HG03378 (cell line): ENCODE measurements at regions not wholly inside any gene's neighbourhood (a gene's known extent, or its start where the extent isn't known, plus 50 kb on each side); places are given as distances from the start of the nearest gene placed in this dataset.

Source experiments
- ATAC-seq: cut with Tn5 transposase; IDR thresholded peaks from one replicate; pipeline ENCODE4 v1.9.1; 2021; ENCODE audit warnings: mild to moderate bottlenecking, moderate library complexity; ENCODE audit not compliant: unreplicated experiment

DNA sequence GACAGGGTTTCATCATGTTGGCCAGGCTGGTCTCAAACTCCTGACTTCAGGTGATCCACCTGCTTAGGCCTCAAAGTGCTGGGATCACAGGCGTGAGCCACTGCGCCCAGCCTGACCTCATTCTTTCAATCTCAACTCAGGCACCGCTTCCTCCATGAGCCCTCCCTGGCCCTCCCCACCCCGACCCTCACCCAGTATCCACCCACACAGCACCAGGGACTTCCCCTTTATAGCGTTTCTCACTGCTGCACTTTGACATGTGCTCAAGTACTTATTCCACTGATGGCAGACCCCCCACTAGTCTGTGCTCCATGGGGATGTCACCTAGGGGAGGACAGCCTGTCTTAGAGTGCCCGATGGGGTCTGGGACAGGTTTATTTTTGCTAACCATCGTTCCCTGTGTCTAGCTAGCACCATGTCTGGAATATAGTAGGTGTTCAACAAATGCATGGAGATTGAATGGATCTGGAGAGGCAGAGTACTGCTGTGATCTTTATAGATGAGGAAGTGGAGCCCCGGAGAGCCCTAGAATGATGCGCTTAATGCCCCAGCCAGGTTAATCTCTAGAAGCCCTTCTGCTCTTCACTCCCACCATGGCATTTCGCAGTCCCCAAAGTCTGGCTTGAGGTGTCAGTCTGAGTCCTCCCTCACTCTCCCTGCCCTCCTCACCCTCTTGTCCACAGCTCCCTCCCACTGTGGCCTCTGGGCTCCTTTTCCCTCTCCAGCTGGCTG is 258.8 kb downstream of the RPS24 start:
- ATAC-seq, result no peak

DNA sequence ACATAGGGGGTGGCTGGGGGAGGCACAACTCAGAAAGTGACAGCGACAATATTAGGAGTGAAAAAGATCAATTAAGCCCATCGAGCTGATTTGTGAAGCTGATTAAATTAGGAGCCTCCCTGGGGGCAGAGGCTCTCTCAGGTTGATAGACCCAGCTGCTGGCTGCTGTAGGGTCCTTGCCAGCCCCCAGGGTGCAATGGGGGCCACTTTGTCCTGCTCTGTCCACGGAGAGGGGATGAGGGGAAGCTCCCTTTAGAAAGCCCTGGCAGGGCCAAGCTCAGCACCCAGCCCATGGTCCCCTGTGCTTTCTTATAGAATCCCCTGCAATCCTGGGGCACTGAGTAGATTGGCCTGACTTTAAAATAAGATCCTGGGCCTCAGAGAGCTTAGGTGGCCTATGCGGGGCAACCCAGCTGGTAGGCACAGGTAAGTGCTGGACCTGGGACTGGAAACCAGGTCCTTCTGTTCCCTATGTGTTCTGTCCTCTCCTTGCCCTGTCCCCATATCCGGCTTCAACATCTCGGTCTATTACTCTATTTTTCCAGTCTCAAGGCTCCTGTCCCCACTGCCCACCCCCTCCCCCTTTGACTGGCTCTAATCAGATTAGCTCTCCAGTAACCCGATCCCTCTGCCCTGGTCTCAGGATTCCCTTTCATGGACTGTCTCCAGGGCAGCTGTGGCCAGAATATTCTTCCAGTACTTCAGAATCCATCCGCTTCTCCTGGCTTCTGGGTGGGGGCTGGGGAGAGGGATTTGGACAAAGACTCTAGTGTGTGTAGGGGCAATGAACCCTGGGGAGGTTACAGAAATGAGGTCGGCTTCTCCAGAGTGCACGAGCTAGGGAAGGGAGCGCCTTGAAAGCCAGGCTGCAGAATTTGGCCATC is 259.6 kb downstream of the RPS24 start:
- no peak for ATAC-seq

DNA sequence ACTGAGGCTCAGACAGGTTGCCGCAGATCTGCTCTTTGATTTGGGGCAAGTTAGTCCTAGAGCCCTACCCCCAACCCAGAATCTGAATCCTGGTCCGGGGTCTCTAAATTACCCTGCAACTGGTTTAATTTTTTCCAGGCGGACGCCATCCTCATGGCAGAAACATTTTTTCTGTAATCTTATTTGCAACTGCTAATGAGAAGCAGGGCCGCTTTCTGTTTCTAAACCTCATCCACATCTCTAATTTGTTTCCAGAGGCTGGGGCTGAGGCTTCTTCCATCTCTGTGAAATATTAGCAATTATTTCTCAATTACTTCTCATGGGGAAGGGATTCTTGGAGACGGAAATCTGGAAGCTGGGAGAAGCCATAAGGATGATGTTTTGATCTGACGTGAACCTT is 261.6 kb downstream of the RPS24 start:
- no peak for ATAC-seq

DNA sequence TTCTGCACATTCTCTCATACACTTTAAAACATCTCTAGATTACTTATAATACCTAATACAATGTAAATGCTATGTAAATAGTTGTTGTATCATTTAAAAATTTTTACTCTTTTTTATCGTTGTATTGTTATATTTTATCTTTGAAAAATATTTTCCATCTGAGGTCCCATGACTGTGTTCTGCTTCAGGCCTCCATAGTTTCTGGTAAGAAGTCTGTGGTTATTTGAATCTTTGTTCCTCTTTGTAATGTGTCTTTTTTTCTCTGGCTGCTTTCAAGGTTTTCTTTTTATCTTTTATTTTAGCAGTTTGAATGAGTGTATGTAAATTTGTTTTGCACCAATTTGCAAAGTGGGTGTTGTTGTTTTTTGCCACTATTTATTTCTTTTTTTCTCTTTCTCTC is 263.1 kb downstream of the RPS24 start:
- ATAC-seq, result no peak

DNA sequence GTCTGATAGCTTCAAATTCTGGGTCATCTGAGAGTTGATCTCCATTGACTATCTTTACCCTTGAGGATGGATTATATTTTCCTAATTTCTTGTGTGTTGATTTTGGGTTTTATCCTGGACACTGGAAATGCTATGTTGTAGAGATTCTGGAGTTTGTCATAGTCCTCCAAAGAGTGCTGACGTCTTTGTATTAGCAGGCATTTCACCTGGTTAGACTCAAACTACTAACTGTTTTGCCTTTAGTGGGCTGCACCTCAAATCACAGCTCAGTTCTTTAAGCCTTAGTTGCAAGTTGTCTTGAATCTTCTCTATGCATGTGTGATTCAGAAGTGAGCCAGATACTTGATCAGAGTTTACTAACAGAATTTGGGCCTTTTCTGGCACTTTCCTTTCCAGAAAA is 264.3 kb downstream of the RPS24 start:
- no peak for ATAC-seq

DNA sequence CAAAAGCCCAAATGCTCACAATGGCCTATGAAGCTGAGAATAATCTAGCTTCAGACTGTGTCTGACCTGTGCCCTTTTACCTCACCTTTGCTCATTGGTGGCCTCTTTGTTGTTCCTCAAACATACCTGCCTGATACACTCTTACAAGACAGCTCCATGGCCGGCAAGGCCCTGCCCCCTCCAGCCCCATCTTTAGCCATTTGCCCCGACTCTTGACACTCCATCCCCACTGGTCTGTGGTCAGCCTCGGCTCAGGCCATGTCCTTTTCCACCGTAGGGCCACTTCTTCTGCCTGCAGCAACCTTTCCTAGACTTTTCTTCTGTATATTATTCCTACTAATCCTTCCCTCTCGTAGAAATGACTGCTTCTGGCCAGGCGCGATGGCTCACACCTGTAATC is 265.2 kb downstream of the RPS24 start:
- ATAC-seq, result no peak

DNA sequence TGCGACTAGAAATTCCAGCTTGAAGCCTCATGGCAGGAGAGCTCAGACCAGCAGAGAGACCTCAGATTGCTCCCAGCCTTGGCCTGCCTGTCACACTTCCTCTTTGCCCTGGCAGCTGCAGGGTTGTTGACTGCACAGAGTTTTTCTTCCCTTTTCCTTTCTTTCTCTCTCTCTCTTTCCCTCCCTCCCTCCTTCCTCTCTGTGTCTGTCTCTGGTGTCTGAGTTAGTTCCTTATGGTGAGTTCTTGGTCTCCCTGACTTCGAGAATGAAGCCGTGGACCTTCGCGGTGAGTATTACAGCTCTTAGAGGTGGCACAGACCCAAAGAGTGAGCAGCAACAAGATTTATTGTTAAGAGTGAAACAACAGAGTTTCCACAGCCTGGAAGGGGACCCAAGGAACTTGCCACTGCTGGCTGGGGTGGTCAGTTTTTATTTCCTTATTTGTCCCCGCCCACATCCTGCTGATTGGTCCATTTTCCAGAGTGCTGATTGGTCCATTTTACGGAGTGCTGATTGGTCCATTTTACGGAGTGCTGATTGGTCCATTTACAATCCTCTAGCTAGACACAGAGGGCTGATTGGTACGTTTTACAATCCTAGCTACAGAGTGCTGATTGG is 266.3 kb downstream of the RPS24 start:
- ATAC-seq, result no peak

DNA sequence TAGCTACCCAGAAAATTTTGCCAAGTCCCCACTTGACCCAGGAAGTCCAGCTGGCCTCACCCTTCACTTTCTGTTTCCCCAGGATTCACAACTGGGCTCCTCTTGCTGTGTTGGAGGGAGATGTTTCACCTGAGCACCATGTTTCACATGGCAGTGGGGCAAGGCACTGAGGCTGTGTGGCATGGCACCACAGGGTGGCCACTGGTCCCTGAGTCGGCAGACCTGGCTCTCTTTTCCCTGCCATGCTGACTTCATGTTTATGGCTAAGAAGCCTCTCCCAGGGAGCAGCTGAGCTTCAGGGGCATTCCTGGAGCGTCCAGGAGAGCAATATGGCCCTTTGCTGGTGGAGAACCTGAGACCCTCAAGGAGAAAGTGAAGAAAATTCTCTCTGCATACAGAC is 266.9 kb downstream of the RPS24 start:
- no peak for ATAC-seq

DNA sequence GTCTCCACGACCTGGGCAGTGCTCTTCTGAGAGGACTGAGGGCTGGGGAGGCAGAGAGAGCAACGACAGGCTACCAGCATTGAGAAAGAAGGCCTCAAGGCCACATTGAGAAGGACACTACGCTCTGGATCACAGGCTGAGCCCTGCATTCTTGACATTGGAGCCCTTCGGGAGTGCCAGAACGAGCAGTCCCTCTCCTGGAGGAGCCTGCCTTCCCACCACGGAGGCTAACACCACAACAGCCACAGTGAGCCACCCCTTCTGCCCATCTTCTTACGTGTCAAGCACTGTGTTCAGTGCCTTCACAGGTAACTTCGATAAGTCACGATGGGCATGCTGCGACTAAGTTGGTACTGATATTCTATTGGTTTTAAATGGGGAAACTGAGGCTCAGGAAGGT is 267.8 kb downstream of the RPS24 start:
- ATAC-seq, result no peak

DNA sequence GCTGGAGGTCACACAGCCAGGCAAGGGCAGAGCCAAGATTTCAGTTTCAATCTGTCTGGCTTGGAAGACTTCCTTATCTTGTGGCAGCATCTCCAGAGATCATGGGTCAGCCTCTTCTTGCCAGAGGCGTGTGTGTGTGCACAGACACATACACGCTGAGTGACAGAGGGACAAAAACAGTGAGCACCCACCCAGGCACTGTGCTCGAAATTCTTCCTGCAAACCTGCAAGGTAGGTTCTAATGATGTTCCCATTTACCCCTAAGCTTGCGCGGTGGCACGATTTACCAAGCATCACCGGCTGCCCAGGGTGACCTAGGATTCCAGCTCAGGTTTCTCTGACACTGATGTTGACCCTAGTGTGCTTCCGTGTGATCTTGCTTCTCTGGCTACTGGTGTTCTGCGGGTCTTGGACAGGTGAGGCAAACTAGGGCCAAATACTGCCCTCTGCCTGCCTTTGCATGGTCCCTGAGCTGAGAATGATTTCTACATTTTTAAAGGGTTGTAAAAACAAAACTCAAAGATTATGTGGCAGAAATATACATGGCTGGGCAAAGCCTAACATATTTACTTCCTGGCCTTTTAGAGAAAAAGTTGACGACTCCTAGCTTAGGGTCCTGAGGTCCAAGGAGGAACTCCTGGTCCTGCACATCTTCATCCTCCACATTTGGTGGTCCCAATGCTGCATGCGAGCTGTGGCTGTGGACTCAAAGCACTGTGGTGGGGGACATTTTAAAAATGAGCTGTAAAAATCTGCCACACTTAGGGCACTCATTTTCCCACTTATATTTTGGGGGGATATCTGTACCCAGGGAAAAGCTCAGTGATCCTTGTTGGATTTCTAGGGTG is 268.5 kb downstream of the RPS24 start:
- ATAC-seq, result no peak

DNA sequence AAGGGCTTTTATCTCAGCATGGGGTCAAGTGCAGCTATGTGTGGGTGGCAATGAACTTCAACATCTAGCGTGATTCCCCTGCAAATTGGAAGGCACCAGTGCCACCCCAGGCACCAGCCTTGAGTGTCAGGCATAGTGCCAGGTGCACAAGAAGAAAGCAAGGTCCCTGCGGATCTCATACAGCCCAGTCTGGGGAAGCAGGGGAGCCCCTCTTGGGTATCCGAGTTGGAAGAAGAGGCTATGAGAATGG is 269.0 kb downstream of the RPS24 start:
- no peak for ATAC-seq

DNA sequence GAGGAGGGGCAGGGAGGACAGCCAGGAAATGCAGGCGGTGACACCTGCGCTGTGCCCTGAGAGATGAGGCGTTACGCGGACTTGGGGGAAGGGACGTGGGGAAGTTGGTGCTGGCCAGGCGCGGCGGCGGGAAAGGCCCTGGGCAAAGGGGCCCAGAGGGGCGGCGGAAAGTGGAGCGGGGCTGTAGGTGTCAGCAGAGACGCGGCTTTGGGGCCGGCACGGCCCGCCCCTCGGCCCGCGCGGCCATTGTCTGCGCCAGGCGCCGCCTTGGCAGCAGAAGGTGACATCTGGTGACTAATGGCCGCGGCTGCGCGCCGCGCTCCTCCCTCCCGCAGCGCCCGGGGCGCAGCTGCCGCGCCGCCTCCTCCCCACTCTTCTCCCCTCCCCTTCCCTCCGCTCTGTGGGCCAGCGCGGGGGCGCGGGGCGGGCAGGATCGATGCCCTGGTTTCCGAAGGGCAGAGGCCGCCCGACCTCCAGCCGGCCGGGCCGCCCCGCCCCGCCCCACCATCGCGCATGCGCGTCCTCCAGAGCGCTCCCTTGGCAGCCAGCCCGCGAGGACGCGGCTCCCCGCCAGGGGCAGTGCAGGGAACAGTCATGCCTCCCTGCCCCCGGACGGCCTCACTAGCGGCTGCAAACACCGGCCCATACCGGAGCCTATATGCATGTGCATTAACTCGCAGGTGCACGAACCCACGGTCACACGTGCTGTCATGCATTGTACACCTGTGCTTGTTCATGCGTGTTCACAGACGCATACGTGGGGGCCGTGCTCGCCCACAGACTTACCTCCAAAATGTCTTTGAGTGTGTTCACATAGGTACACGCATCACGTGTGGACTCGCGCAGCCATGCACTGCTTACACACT is 269.6 kb downstream of the RPS24 start:
- ATAC-seq, result peak; percentile 75

DNA sequence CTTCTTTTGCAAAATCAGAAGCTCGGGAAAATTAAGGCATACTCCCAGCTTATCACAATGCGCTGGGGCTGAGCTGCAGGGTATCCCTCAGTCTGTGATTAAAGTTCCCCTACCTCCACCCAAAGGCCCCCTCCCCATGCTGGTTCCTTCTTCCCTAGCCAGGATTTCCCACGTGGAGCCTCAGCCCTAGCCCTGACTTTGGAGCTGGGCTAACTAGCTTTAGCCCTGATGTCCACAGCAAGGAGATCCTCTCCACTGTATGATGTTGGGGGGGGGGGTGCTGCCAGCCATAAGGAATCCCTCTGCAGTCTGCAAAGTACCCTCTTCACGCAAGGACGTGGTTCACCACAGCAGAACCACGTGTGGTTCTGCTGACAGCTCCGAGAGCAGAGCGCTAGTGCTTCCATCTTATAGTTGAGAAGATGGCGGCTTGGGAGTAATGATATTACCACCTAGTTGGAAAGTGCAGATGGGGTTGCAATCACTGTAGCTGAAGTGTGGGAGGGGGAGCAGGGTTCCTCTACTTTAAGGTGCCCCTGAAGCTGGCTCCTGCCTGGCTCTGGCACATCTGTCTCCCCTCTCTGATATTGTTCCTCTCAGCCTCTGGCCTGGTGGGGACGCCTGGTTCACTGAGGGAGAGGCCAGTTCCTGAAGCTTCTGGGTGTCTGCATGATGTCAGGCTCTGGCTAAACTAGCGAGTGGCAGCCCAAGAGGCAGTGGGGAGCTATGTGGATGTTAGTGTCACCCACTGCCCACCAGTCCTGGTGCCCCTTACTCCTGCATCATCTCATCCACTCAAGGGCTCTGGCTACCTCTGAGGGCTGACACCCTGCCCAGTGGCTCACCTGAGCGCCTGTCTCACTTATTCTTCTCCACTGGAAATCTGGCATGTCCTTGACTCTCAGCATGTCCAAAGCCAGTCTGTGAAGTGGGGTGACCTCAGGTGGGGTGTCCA is 270.7 kb downstream of the RPS24 start:
- no peak for ATAC-seq

DNA sequence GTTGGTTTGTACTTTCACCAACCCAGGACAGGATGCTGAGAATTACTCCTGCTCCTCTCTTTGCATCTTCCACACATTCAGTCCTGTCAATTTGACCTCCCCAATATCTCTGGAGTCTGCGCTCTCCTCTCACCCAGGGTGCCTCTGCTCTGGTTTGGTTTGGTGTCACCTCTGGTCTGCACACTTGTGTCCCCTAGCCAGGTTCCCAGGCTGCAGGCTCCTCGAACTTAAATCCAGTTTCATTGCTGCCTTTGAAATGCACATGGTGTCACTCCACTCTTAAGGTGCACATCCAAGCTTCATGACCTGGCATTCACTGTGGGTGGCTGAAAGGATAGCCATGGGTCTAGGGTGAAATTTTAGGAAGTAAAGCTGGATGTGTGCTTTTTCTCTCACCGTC is 271.6 kb downstream of the RPS24 start:
- ATAC-seq, result no peak

DNA sequence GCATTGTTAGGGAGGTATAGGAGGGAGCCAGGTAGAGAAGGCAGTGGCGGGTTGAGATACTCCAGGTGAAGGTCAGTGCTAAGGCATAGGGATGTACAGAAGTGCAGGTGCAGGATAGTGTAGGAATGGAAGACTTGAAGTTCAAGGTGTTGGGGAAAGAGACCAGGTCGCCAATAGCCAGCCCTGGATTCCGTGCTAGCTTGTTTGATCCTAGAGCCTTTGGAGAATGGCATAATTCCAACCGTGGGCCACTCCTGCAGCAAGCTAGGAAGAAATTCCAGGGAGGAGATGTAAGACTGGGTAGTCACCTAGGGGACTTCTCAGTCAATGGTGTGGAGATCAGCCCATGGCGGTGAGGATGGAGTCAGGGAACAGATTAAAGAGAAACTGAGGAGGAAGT is 272.7 kb downstream of the RPS24 start:
- ATAC-seq, result no peak

DNA sequence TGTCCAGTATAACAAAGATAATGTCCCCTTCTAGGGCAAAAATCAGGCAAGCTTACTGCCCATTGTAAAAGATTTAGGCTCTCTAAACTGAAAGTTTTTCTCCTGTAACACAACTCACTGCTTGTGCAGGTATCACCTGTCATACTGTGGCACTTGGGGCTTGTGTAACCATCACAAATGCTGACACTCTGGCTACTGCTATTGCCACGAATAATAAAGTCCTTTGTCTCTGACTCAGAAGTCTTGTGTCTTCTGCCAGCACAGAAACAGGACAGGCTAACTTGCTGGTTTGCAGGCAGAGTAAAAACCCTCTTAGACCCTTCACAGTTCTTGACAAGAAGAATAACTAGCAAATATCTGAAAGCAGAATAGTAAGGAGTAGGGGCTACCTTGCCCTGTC is 273.9 kb downstream of the RPS24 start:
- no peak for ATAC-seq

DNA sequence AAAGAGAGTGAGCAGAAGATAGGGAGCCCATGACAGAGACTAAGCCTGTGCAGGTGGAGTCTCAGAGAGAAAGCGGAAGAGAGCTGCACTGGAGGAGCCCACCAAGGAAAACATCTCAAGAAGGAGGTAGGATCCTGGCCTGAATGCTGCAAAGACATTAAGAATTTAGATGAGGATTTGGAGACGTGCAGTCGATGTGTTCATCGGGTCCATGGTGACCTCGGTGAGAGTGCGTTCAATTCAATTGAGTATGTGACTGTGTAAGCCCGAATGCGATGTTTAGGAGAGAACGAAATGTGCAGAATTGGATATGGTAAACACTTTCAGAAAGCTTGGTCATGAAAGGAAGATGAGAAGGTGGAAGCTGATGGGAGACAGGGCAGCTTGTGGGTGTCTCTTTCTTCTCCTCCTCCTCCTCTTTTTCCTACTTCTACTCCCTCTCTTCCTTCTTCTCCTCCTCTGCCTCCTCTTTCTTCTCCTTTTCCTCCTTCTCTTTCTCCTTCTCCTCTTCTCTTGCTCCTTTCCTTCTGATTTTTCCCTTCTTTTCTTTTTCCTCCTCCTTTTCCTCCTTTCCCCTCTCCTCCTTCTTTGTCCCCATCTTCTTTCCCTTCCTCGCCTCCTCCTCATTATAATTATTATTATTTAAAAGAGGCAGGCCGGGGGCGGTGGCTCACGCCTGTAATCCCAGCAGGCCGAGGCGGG is 276.0 kb downstream of the RPS24 start:
- no peak for ATAC-seq

DNA sequence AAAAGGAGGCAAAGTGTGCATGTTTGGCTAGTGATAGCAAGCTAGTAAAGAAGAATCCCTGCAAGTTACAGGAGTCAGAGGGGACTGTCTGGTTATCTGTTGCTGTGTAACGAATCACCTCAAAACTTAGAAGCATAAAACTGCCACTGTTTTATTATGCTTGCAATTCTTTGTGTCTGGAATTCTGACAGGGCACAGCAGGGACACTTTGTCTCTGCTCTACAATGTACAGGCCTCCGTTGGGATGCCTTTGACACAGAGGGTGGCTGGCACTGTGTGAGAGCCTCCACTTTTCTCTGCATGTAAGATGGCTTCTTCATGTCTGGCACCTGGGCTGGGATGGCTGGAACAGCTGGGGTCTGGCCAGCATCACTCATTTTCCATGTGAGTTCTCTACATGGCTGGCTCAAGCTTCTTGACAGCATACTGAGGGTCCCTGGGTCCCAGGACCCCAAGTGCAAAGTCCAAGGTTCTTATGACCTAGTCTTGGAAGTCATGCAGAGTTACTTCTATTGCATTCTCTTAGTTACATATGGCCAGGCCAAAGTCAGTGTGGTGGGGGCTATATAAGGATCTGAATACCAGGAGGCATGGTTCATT is 276.9 kb downstream of the RPS24 start:
- no peak for ATAC-seq
